ENCODE measurements at regions not wholly inside any gene's neighbourhood (a gene's known extent, or its start where the extent isn't known, plus 50 kb on each side); places are given as distances from the start of the nearest gene placed in this dataset.

DNA sequence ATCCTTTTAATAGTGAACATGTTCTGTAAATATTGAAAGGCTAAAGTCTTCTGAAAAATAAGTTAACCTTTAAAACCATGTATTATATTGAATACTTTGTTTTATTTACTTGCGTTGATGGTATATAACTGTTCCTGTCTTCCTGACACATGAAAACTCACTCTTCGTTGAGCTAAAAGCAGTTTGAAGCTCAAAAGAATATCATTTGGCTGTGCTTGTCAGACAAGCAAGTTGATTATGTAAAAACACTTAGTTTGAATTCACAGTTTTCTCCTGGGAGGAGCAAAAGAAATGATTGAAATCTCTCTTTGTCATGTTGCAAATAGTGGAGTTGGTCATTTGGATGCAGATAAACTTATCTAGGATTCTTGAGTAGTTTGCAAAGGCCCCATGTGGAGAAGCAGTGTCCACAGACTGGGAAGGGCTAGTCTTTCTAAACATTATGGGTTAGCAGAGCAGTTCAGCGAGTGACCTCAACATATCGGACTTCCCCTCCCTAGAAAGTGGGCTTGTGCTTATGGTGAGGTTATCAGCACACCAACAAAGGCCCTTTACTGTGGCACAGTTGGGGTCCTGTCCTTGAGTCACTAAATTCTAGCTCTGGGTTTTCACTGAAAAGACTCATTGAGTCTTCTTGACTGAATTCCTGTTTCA, 290.4 kb downstream of the CSNK1G3 start:
- no peak for DNase-seq (ENCODE audit: low read depth in 4 of 4, low spot score in 1 of 4)

DNA sequence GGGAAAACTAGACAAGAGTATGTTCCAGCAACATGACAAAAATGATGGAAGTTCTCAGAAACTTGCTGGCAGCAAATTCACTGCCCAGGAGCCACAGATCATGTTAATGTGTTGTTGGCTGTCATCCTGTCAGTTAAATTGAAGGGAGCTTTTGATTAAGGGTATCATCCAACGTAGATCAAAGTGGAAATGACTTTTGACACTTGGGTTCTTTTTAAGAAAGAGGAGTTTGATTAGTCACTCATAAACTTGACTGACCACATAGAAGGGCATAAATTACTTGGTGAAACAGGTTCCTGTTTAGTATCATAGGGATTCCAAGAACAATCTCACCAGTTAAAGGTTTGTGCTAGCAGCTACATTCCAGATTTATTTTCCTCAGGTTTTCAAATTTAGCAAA, 288.7 kb downstream of the CSNK1G3 start:
- DNase-seq (ENCODE audit: low read depth in 4 of 4, low spot score in 1 of 4) = no peak

DNA sequence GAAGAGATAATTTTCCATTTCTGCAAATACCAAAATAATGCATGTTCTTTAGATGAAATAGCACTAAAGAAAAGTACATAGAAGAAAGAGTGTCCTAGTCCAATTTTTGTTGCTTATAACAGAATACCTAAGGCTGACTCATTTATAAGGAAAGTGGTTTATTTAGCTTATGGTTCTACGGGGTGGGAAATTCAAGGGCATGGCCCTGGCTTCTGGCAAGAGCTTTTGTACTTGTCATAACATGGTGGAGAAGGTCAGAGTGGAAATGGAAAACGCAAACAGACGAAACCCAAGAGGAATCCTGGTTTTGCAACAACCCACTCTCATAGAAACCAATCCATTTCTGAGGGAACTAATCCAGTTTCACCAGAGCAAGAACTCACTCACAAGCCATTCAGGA, 283.7 kb downstream of the CSNK1G3 start:
- DNase-seq (ENCODE audit: low read depth in 4 of 4, low spot score in 1 of 4) = no peak

- DNase-seq (ENCODE audit: low read depth in 4 of 4, low spot score in 1 of 4) = no peak
Observed at GRCh38 chr5:123790226-123790625, 278.2 kb downstream of the CSNK1G3 start.

GRCh38 chr5:123787635-123788034, 275.7 kb downstream of the CSNK1G3 start:
- DNase-seq (ENCODE audit: low read depth in 4 of 4, low spot score in 1 of 4) = no peak

GRCh38 chr5:123787136-123787535, 275.2 kb downstream of the CSNK1G3 start:
- DNase-seq (ENCODE audit: low read depth in 4 of 4, low spot score in 1 of 4) = no peak

DNA sequence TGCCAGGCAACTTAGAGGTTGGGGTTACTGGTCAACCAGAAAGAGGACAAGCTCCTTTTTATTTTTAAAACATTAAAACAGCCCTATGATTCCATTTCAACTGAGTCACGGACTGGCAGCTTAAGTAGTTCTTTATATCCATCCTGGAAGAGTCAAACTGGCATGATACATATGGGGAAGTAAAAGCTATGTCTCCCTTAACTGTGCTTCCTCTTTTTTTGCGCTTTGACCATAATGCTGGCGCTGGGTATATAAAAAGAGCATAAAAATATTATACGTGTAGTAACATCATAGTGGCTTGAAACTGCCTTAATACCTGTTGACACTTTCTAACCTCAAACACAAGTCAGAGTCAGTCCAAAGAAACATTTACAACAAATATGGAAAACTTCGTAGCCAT, 274.4 kb downstream of the CSNK1G3 start:
- no peak for DNase-seq (ENCODE audit: low read depth in 4 of 4, low spot score in 1 of 4)

GRCh38 chr5:123785162-123786071, 273.4 kb downstream of the CSNK1G3 start:
- DNase-seq (ENCODE audit: low read depth in 4 of 4, low spot score in 1 of 4) = no peak

DNA sequence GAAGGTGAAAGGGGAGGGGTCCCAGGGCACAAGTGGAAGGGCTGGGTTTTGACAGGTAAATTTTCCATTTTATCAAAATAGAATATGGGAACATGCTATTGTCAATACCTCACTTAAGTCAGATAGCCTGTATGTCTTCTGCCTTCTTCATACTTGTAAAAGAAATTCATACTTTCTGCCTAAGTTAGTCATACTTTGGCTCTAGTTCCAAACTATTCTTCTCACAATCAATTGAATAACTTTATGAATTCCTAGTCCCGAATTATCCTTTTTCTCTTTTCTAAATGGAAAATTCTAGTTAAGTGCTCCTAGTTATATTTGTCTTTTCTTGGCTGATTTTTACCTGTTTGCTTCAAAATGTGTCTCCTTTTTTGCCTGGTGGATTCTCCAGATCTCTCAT, 271.4 kb downstream of the CSNK1G3 start:
- DNase-seq (ENCODE audit: low read depth in 4 of 4, low spot score in 1 of 4) = no peak

- no peak for DNase-seq (ENCODE audit: low read depth in 4 of 4, low spot score in 1 of 4)
Observed at GRCh38 chr5:123778641-123779040, 266.7 kb downstream of the CSNK1G3 start.

DNA sequence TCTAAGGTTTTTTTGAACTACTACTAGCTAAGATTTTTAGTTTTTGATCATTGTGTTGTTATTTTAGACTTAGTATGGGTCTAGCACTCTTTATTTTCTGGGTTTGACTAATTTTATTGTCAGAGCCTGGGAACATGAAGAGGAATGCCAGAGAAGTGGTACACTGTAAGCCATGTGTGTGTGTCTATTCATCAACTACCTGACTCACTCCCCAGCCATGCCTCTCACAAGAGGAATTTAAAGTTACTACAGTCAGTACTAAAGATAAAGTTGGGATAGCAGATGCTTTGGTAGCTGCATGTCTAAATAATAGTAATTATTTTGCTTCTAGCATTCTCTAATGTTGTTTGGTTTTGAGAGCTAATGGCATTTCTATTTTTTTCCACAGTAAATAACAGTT, 264.8 kb downstream of the CSNK1G3 start:
- DNase-seq (ENCODE audit: low read depth in 4 of 4, low spot score in 1 of 4) = no peak

GRCh38 chr5:123771715-123772114, 259.7 kb downstream of the CSNK1G3 start:
- DNase-seq (ENCODE audit: low read depth in 4 of 4, low spot score in 1 of 4) = no peak

DNA sequence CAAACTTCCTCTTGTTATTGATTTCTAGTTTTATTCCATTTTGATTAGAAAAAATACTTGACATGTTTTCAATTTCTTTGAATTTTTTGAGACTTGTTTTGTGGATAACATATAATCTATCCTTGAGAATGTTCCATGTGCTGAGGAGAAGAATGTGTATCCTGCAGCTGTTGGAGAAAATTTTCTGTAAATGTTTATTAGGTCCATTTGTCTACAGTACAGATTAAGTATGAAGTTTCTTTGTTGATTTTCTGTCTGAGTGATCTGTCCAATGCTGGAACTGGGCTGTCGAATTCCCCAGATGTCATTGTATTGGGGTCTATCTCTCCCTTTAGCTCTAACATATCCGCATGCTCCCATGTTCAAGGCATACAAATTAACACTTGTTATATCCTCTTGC, 251.2 kb downstream of the CSNK1G3 start:
- DNase-seq (ENCODE audit: low read depth in 4 of 4, low spot score in 1 of 4) = no peak

DNA sequence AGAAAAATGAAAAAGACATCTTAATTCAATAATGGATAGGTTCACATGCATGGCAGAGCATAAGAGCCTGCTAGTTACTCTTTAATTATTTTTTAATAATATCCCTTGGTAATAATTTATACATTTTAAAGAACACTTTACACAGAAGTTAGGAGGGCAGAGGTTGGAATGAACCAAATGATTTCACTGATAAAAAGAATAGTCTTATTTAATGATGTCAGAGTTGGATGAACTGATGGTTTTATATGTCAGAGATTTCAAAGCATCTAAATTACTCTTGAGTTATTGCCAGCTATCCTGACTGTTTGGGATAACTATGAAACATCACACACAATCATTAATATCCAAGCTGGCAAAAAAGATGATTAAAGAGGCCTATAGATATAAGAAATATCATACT, 244.8 kb downstream of the CSNK1G3 start:
- DNase-seq (ENCODE audit: low read depth in 4 of 4, low spot score in 1 of 4) = no peak

DNA sequence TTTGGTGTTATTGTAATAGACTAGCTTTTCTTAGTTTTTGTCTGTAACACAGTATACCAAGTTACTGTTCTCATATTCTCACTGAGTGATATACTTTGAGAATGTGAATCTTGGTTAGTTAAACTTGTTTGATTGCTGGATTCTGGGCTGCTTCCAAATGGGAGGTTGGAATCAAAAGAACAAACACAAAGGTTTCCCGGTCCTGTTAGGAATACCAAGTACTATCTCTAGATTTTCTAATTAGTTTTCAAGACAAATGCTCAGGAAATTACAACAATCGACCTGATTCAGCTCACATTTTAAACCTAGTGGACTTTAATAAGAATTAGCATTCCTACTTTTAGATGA, 244.3 kb downstream of the CSNK1G3 start:
- no peak for DNase-seq (ENCODE audit: low read depth in 4 of 4, low spot score in 1 of 4)

DNA sequence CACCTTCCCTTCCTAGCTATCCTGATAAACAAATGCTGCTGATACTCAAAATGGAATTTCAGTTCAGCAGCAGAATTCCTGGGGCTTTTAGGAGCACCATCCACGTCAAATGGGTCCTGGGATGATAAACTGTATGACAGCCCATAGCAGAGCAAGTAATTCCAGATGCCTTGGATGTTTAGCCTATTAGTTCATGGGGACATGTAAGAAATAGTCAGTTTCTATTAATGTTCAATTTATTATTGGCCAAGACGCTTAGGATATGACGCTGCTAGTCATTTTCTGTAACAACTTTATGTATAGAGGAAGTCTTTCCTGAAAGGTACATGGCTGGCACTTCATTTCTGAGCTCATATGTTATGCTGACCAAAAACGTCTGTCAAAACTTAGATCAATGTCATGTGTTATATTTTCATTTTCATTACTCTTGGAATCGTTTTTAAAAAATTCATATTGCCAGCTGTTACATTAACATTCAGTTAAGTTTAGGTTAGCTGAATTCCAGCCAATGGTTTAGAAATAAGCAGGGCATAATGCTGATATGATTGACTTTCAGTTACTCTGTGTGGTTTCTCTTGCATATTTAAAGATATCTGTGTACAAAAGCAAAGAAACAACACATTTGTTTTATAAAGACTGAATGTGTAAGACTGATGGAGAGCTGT, 243.8 kb downstream of the CSNK1G3 start:
- no peak for DNase-seq (ENCODE audit: low read depth in 4 of 4, low spot score in 1 of 4)

DNA sequence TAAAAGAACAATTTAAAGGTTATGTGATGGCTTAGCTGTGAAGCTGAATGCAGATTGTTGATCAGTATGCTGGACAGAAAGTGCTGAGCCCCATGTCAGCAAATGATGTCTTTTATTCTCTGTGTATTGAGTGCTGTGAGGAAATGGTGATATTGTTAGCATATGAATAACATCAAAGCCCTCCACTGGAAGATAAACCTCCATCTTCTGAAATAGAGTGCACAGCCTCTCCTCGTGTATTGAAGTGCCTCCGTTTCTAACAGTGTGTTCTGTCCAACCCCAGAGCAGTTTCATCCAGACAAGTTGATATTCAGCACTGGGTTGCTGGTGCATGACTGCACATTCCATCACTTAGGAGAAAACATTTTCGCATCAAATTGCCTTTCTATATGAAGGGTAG, 242.9 kb downstream of the CSNK1G3 start:
- DNase-seq (ENCODE audit: low read depth in 4 of 4, low spot score in 1 of 4) = no peak

DNA sequence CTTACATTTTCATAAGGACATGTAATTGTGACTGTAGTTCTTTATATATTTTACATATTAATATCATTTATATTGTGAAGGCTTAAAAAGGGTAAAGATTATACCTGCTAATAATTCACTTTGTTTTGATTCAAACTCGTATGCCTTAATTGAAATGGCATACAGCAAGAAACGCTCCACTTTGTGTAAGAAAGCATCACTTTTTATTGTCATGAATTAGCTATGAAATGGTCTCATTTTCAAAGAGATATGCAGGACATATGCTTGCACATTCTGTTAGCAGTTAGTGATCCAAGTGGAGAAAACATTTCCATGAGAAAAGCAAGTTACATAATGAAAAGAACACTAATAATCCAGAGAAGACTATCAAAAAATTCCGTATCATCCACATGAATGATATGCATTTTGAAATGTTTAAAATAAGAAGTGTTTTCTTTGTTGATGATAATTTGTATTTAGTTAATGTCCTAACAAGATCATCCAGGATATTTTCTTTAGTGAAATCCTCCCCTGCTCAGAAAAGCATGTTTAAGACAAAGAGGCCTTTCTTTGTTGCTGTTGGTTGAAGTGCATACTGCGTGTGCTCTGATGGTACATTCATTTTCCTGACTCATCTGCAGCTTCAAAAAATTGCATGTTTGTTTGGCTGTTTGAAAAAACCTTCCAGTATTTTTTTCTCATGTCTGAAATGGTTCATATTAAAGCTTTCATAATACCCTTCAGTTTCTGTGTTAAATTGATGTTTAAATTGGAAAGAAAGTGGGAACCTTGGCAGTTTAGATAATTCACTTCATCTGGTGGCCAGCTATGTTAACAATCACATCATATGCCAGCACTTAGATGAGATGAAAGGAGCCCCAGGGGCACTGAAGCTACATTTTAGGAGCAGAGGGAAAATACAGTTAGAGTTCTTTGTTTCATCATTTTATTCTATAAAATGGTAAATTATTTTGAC, 242.2 kb downstream of the CSNK1G3 start:
- DNase-seq (ENCODE audit: low read depth in 4 of 4, low spot score in 1 of 4) = no peak

- DNase-seq (ENCODE audit: low read depth in 4 of 4, low spot score in 1 of 4) = no peak
Observed at GRCh38 chr5:123753180-123753936, 241.4 kb downstream of the CSNK1G3 start.

GRCh38 chr5:123752552-123753179, 240.7 kb downstream of the CSNK1G3 start:
- DNase-seq (ENCODE audit: low read depth in 4 of 4, low spot score in 1 of 4) = no peak
